ENCODE measurements at regions not wholly inside any gene's neighbourhood (a gene's known extent, or its start where the extent isn't known, plus 50 kb on each side); places are given as distances from the start of the nearest gene placed in this dataset.

DNA sequence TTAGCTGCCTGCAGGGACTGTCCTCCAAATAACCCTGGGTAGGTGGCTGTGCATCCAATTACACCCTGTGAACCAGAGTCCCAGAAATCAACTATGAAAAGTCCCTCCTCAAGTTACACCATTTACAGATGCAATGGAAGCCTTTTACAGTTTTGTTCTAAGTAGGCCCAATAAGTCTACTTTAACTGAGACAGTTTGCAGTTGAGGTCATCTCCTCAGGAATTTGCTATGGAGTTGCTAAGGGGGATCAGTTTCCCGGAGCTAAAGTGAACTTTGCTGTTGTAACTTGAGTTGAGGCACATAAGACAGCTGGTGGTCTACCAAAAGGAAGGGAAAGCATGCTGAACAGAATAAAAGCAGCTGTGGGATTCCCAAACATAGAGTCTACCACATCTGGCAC is 121.6 kb upstream of the STK26 start:
- TF ChIP-seq, protein P1, sequence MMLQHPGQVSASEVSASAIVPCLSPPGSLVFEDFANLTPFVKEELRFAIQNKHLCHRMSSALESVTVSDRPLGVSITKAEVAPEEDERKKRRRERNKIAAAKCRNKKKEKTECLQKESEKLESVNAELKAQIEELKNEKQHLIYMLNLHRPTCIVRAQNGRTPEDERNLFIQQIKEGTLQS (CRISPR knock-in tag; IDR thresholded peaks at IDR 0.05), result no peak
- no peak for TF ChIP-seq ZNF761 (CRISPR knock-in tag; conservative IDR thresholded peaks at IDR 0.05)
- TF ChIP-seq MXI1 (IDR thresholded peaks at IDR 0.05; ENCODE audit: borderline replicate concordance, low read depth, low read length), result no peak
- TF ChIP-seq ATM (IDR thresholded peaks at IDR 0.05; ENCODE audit: borderline replicate concordance), result no peak
- no peak for TF ChIP-seq PHF5A (CRISPR knock-in tag; IDR thresholded peaks at IDR 0.05; ENCODE audit: low read depth, unreplicated experiment)
- no peak for TF ChIP-seq YY1 (IDR thresholded peaks at IDR 0.05; ENCODE audit: insufficient read depth, insufficient replicate concordance, low read depth, low read length)
- no peak for TF ChIP-seq JUNB (CRISPR knock-in tag; IDR thresholded peaks at IDR 0.05; ENCODE audit: borderline replicate concordance)
- no peak for TF ChIP-seq EP300 (IDR thresholded peaks at IDR 0.05; ENCODE audit: low read depth in 2 of 2, low read length in 2 of 2)
- TF ChIP-seq EP300 (CRISPR knock-in tag; IDR thresholded peaks at IDR 0.05; ENCODE audit: borderline replicate concordance), result no peak

Data from HepG2 (cell line).